ENCODE measurements at regions not wholly inside any gene's neighbourhood (a gene's known extent, or its start where the extent isn't known, plus 50 kb on each side); places are given as distances from the start of the nearest gene placed in this dataset.
"Not testable (repeated sequence)": the region's sequence is repeated elsewhere in the genome, so short reads cannot be mapped to it uniquely, and the experiment has no call there.

DNA sequence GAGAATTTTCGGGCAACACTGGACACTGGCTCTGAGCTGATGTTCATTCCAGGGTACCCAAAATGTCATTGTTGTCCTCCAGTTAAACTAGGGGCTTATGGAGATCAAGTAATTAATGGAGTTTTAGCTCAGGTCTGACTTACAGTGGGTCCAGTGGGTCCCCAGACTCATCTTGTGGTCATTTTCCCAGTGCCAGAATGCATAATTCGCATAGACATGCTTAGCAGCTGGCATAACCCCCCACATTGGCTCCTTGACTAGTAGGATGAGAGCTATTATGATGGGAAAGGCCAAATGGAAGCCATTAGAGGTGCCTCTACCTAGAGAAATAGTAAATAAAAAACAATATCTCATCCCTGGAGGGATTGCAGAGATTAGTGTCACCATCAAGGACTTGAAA, 818.9 kb downstream of the TMTC2 start:
- TF ChIP-seq, protein P1, sequence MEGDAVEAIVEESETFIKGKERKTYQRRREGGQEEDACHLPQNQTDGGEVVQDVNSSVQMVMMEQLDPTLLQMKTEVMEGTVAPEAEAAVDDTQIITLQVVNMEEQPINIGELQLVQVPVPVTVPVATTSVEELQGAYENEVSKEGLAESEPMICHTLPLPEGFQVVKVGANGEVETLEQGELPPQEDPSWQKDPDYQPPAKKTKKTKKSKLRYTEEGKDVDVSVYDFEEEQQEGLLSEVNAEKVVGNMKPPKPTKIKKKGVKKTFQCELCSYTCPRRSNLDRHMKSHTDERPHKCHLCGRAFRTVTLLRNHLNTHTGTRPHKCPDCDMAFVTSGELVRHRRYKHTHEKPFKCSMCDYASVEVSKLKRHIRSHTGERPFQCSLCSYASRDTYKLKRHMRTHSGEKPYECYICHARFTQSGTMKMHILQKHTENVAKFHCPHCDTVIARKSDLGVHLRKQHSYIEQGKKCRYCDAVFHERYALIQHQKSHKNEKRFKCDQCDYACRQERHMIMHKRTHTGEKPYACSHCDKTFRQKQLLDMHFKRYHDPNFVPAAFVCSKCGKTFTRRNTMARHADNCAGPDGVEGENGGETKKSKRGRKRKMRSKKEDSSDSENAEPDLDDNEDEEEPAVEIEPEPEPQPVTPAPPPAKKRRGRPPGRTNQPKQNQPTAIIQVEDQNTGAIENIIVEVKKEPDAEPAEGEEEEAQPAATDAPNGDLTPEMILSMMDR (IDR thresholded peaks at IDR 0.05; ENCODE audit: borderline replicate concordance, insufficient read depth, low read depth, low read length), result no peak
- no peak overlapping the region for H3K4me3 ChIP-seq (ENCODE audit: low read depth, low read length)

DNA sequence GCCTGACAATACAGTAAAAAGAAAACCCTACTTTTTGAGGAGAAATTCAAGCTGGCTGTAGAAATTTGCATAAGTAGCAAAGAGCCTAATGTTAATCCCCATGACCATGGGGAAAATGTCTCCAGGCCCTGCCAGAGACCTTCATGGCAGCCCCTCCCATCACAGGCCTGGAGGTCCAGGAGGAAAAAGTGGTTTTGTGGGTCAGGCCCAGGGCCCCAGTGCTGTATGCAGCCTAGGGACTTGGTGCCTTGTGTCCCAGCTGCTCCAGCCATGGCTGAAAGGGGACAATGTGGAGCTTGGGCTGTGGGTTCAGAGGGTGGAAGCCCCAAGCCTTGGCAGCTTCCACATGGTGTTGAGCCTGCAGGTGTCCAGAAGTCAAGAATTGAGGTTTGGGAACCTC, 813.2 kb downstream of the TMTC2 start:
- H3K4me3 ChIP-seq (ENCODE audit: low read depth, low read length), result not testable (repeated sequence)

DNA sequence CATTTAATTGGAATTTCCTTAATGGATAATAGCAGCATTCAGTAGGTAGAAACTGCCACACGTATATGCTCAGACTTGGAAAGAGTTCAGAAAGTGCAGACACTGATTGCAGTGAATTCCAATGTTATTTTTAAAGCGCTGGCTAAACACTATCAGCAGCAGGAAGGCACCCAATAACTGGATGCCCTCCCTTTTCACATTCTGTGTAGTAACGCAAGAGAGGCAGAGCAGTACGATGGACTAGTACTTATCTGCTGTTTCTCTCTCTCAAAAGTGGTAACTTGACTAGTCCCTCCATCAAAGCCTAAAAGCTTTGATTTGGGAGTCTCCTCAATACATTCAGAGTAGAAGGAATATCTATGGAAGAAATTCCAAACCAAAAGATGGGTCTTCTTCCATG, 791.0 kb downstream of the TMTC2 start:
- no peak overlapping the region for H3K4me3 ChIP-seq (ENCODE audit: low read depth, low read length)
- TF ChIP-seq, protein P1 (IDR thresholded peaks at IDR 0.05; ENCODE audit: borderline replicate concordance, insufficient read depth, low read depth, low read length), result no peak

DNA sequence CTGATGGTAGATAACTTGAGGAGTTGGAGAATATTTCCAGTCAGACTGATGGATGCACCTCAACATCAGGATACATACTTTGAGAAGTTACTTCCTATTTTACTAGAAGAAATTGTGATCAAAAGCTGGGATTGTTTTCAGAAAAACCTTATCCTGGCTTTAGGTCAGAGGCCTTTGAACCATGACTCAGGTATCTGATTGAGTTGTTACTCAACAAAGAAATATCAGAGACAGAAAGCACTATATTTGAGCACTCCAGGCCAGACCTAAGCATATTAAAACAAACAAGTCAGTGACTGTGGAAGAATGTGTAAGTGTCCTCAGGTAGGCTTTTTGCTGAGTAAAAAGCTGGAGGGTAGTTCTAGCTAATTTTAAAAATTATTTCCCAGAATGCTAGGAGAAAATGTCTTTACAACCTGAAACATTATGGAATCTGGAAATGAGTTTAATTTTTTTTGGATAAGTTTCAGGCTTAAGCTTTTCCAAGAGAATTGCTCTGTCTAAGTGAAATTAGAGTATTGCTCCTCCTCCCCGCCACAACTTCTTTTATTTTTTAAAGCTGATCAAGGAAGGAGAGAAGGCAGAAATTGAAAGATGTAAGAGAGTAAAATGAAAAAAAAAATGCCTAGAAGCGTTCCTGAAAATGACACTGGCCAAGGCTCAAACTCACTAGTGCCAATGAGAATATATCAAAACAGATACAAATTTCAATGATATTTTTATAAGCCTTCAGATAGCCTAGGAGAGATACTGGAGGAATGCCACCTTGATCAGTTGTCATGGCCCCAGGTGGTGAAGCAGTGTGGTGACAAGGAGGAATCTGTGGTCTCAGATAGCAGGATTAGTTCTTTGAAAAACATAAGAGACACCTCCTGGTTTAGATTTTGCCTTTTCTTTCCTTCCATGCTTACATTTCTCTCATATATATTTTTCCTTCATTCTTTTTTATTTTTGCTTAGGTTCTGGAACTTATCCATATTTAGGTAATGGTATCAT, 790.3 kb downstream of the TMTC2 start:
- TF ChIP-seq, protein P1 (IDR thresholded peaks at IDR 0.05; ENCODE audit: borderline replicate concordance, insufficient read depth, low read depth, low read length), result no peak
- H3K4me3 ChIP-seq (ENCODE audit: low read depth, low read length), result no peak overlapping the region

DNA sequence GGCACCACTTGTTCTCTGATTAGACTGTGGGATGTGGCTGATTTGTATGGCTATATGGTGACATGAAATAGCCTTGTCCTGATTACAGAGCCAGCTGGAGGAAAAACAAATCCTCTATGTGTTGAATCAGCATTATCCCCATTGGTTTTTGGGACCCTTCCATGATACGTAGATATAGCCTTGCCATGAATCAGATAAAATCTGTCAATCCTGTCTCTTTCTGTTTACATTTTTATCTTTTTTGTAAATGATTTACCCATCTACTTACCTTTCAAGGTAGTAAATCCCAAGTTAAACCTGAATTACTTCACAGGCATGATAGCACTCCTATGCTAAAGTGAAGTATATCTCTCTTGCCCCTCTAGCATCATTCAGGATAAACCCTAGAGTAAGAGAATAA, 789.3 kb downstream of the TMTC2 start:
- H3K4me3 ChIP-seq (ENCODE audit: low read depth, low read length), result no peak overlapping the region
- TF ChIP-seq, protein P1 (IDR thresholded peaks at IDR 0.05; ENCODE audit: borderline replicate concordance, insufficient read depth, low read depth, low read length), result no peak

DNA sequence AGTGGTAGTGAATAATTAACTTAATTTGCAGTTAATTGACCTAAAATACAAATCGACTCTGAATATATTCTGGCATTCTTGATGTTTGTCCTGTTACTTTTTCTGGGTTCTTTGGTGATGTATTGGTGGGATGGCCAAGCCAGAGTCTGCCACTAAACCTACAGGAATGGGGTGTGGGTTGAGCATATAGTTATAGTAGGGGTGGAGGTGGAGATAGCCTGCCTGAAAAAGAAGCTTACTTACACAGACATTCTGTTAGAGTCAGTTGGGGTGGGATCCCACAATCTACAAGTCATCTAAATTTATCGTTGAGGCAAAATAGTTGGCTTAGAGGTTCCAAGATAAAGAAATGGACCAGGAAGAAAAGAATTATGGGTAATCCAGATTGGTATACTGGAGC, 787.7 kb downstream of the TMTC2 start:
- TF ChIP-seq, protein P1 (IDR thresholded peaks at IDR 0.05; ENCODE audit: borderline replicate concordance, insufficient read depth, low read depth, low read length), result no peak

DNA sequence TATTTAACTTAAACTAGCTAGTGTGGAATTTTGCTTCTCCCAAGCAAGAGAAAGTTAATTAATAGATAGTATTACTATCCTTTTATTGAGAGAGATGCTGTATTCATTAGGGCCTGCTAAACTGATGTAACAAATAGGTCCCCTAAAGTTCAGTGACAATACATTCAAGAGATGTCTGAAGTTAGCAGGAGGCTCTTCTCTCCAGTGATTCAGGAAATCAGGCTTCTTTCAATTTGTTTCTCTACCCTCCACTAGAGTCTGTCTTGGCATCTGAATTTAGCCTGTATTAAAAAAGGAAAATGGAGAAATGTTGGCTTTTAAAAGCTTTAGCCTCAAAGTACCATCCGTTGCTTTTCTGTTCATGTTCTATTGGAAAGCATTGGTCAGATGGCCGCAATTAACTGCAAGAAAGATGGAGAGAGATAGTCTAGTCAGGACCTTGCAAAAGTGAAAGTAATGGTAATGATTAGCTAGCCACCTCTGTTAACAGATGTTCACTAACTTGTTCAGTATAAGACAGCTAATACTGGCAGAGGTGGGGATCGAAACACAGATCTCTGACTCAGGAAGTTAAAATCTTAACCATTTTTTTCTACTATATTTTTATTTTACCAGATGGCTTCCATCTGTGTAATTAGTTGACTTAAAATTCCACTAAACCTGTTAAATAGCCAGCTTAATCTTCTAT, 786.8 kb downstream of the TMTC2 start:
- H3K4me3 ChIP-seq (ENCODE audit: low read depth, low read length), result no peak overlapping the region
- TF ChIP-seq, protein P1 (IDR thresholded peaks at IDR 0.05; ENCODE audit: borderline replicate concordance, insufficient read depth, low read depth, low read length), result no peak

More for the DNA sequence above, 787.7 kb downstream of the TMTC2 start:
- H3K4me3 ChIP-seq (ENCODE audit: low read depth, low read length), result no peak overlapping the region
